DMS153 treated with DMSO at 0.1 percent for 48 hours (cell line): ENCODE measurements at regions not wholly inside any gene's neighbourhood (a gene's known extent, or its start where the extent isn't known, plus 50 kb on each side); places are given as distances from the start of the nearest gene placed in this dataset.
"Not testable (repeated sequence)": the region's sequence is repeated elsewhere in the genome, so short reads cannot be mapped to it uniquely, and the experiment has no call there.

ENCODE experiments used
- DNase-seq: peaks from one replicate; lab custom pipeline; 2025; ENCODE audit not compliant: unreplicated experiment; lab: John Stamatoyannopoulos, UW

DNA sequence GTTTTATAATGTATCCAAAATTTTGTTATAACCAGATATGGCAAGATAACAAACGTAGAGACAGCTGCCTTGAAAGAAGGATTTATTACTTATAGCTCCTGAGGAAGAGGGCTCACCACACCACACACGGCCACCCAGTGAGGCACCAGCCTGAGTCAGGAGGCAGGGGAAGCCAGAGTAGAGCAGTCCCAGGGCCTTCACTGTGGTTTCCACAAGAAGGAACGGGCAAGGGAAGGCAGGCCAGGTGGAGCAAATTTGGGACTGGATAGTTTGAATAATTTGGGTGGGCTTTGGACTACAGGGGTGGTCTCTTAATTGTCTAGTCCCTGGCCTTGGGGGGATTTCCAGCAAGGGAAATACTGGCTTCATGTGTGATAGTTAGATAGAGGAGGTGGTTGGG is 72.5 kb downstream of the RRAGC start:
- DNase-seq = no peak

DNA sequence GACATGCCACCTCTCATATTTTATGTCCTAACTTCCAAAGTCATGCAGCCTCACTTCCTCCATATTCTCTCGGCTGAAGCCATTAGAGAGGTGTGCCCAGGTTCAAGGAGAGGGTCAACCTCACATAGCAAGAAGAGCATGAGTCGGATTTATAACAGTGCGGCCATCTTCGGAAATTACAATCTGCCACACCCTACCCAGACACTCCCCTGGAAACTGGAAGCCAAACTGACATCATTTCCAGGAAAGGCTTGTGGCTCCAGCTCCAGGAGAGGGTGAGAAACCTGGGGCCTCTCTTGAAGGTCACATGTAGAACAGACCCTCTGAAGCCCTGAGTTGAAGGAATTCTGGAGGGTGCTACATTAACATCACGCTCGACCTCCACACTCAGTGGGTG is 73.5 kb downstream of the RRAGC start:
- no peak for DNase-seq

DNA sequence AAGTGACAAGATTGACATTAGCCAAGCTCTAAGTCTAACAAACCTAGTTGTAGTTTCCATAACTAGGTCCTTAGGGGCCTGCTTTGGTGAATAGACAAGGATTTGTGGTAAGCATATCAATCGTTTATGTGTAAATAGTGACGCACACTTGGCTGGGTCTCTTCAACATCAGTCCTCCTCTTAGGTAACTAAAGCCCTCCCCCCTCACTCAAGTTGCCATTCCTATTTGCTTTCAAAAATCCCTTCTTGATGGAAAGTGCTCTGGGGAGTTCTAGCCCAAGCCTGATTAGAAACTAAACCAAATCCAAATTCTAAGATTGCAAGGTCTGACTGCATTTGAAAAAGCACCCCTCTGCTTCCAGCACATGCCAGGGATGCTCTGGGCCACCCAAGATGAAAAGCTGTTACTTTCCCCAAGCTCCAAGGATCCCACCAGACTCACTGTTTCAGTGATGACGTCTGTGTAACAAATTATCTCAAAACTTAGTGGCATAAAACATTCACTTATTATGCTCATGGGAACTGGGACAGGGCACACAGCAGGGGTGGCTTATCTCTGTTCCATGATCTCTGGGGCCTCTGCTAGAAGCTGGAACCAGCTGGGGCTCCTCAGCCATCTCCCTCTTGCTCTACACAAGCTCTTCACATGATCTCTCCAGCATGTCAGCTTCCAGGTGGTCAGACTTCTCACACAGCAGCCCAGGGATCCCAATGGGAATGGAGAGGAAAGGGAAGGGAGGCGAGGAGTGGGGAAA is 74.1 kb downstream of the RRAGC start:
- no peak for DNase-seq

DNA sequence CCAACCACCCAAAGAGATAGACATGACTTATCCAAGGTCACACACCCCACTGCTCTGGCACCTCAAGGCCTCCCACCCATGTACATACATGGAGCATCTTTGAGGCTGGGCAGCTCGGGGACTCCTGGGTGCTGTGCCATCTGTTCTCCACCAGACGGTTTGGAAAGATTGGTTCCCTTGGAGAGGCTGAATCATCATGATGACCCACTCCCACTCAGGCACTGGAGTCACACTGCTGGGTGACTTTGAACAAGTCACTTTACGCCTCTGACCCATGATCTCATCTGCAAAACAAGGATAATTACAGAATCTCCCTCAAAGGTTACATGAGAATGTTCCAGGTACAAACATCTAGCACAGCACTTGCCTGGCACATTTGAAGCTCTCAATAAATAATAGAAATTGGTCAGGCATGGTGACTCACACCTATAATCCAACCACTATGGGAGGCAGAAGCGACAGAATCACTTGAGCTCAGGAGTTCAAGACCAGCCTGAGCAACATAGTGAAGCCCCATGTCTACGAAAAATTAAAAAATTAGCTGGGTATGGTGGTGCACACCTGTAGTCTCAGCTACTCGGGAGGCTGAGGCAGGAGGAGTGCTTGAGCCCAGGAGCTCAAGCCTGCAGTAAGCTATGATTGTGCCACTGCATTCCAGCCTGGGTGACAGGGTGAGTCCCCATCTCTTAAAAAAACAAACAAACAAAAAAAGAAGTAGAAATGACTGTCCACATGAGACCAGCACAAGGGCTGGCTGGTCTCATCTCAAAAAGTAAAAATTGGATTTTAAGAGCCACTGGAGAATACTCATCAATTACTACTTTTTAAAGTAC is 74.9 kb downstream of the RRAGC start:
- DNase-seq = no peak

DNA sequence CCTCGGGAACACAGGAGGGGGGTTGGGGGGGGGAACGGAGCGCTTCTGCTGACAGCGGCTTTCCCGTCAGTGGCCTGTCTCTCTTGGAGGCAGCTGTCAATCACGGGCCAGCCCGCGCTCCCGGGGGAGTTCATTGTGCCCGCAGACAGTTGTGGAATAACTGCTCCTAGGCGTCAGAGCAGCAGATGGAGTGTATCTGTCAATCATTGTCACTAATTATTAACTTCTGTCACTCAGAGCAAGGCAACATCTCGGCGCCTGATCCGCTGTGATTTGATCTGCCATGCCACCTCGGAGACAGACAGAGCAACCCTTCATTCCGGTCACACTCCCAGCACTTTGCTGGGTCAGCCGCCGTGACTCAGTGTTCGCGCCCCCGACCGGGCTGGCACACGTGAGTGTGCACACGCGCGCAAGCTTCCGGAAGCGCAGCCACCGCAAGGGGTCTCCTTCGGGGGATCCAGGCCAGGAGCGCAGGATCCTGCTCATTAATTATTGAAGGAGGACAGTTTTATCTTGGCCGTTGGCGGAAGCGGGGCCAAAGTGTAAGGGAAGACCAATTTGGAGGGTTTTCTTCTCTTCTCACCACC is 75.8 kb downstream of the RRAGC start:
- no peak for DNase-seq

DNA sequence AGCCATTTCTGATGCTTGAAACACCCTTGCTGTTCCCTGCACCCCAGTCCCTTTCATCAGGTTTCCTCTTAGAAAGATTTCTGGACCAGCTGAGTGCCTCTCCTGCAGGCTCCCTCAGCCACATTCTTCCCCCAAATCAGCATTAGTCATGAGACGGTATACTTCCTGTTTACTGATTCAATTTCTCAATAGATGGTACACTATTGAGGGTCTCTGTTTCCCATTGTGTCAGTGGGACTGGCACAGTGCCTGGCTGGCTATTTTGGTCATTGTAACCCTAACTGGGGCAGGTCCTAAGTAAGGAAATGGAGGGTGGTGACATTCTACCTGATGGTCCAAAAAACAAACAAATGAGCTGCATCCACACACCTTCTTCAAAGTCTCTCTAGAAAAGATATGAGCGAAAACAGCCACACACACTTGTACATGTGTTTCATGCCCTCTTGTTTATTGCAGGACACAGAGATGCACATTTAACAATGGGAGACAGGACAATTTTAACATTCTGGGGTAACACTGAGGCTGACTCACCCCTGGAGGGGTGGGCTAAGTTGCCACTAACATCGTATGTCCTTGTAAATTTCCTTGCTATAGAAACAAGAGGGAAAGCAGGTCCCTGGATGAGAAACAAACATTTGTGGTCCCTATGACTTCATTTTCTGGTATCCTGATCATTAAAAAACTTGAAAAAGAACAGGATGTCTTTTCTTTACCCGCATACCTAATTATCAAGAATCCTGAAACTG is 77.5 kb downstream of the RRAGC start:
- DNase-seq = no peak

DNA sequence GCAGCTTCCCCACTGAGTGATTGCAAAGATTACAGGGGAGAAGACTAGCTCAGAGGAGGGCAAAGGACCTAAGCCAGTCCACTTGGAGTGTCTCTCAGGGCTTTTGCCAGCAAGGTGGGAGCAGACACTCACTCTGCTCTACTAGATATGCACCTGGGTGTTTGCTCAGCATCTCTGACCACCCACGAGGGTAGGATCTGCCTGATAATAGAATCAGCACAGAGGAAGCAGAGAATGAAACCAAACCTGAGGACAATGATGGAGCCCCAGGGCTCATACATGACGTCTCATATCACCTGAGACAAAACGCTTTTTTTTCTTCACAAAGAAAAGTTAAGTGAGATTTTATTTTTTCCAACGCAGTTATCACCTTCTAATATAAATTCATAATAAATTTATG is 79.4 kb downstream of the RRAGC start:
- no peak for DNase-seq

DNA sequence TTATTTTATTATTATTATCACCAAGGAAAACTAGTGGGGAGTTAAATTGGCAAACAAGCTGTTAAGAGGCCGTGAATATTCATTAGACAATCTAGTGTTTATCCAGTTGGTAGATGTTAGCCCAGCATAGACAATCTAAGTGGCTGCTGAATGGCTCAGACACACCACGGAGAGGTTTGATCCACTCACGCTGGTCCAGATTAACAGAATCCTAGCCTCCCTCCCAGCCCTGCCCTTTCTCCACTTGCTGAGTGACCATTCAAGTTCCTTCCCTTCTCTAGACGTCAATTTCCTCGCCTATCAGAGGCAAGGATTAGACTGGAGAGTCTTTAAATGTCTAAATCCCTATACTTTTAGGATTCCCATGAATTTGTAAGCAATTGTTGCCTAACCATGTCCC is 80.1 kb downstream of the RRAGC start:
- DNase-seq = no peak

DNA sequence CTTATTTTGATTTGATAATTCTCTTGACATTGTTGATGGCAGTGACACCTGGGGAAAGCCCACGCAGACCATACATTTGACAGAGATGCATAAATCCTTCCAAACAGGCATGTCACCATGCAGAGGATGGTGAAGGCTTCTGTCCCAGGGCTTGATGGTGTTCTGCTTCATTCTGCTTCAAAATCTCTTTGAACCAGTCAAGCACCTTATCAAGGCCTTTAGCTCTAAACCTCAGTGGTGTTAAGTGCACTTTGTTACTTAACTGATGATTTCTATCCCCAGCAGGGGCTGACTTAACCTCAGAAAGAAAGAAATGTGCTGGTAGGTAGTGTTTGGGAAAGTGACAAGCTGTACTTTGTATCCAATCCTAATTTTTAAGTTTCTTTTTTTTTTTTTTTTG is 81.1 kb downstream of the RRAGC start:
- no peak for DNase-seq

DNA sequence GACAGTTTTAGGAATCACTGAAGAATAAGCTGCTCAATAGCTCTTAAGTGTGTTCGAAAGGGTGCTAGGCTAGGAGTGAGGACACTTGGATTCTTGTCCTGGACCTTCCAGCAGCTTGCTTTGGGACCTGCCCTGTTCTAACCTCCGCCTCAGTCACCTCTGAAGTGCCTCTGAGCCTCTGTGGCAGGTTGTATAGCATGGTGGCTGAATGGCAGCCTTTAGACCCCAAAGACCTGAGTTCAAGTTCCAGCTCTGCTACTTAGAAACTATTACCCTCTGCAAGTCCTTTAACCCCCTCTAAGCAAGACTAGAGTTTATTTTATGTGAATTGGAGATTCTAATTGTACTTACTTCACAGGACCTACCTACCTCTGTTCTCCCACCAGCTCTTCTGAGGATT is 81.5 kb downstream of the RRAGC start:
- no peak for DNase-seq

DNA sequence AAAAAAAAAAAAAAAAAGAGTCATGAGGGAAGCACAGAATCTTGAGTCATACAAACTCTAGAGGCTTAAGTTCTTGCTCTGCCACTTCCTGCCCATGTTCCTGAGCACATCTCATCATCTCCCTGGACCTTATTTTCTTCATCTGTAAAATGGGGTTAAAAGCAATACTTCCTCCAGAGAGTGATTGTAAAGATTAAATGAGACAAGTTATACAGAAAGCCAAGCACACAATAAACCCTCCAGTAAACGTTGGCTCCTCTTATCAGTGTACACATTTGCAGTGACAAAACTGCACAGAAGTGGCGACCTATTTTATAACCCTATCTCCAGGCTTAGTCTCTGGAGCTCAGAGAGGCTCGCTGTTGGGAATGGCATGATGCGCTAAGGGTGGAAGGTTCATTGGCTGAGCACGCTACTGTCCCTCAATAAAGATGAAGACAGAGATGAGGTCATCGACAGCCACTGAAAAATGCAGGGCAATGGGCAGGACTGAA is 82.1 kb downstream of the RRAGC start:
- no peak for DNase-seq

DNA sequence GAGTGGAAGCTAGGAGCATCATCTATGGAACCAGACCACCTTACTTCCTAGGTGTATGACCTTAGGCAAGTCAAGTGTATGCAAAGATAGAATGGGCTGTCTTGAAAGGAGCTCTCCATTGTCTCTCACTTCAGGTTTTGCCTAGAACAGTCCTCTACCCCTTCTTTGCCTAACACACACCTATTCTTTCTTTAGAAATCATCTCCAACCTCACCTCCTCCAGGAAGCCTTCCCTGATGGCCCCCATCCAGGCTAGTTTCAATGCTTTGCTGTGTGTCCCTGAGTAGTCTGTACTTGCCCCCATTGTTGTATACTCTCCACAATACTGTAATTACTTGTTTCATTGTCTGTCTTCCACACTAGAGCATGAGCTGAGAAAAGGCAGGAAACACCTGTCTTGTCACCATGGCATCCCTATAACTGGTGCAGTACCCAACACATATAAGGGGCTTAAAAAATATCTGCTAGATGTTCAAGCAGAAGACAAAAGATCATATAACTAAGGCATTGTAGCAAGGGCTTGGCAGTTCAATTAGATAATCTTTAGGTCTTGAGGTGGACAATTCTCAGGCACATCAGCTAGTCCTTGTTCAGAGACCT is 83.0 kb downstream of the RRAGC start:
- no peak for DNase-seq

DNA sequence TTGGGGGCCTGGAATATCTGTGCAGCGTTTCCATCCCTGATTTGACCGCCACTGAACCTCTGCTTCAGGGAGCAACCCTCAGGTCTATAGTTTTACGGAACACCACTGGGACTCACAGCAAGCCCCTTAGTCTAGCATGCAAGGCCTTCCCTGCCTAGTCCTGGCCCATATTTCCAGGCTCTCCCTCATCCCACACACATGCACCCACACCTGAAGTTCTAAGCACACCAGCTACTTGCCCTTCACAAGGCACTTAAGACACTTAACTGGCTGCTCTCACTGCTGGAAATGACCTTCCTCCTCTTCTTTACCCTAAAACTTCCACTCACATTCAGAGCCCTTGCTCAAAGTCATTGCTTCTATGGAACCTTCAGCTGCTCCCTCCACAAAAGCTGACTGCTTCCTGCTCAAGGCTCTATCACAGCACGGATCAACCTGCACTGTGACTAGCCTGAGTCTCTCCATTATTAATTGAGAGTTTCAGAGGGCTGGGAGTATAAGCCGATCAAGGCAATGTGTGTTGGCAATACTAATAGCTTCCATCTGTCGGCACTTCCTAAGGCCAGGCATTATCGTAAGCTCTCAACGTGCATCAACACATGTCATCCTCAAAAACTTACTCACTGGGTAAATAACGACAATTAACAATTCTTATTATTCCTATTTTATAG is 84.3 kb downstream of the RRAGC start:
- DNase-seq = no peak

DNA sequence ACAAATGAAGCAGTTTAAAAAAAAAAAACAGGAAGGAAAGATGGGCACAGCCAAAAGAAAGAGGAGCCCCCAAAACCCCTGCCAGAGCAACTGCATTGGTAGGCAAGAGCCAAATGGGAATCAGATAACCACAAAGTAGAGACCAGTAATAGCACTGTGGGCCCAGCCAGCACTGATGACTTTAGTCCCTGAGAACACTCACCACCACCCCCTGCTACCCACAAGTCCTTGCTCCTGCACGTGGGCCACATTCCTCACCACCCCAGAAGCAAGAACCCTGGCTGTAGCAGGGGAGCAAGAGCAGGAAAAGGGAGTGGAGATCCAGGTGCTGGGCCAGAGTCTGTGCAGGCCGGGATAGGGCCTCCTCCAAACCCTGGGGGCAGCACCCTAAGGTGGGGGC is 86.1 kb downstream of the RRAGC start:
- DNase-seq = no peak

DNA sequence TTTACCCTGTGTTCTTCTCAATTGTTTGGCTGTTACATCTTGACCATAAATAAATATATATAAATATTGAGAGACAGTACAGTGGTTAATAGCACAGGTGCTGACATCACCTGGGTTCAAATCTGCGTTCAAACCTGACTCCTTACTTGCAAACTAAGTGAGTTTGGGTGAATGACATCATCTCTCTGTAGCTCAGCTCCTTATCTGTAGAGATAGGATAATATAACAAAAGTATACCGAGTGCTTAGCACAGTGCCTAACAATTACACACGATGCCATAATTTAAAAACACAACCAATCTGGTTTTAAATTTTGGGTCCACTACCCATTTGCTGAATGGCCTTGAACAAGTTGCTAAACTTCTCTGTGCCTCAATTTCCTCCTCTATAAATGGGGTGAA is 86.6 kb downstream of the RRAGC start:
- no peak for DNase-seq

DNA sequence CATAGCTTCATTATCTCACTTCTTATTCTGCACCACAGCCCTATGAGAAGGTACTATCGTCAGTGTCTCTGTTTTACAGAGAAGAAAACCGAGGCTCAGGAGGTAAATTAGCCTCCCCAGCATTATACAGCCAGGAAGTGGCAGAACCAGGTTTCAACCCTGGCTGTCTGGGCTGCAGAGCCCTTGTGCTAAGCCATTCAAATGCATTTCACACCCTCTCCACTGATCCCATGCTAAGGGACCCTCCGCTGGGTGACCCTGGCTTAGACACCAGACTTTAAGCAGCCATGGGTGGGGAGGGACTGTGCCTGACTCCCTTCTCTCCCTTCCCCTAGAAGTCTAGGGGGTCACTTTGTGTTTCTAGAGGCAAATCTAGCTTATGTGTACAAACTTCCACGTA is 87.5 kb downstream of the RRAGC start:
- no peak for DNase-seq

DNA sequence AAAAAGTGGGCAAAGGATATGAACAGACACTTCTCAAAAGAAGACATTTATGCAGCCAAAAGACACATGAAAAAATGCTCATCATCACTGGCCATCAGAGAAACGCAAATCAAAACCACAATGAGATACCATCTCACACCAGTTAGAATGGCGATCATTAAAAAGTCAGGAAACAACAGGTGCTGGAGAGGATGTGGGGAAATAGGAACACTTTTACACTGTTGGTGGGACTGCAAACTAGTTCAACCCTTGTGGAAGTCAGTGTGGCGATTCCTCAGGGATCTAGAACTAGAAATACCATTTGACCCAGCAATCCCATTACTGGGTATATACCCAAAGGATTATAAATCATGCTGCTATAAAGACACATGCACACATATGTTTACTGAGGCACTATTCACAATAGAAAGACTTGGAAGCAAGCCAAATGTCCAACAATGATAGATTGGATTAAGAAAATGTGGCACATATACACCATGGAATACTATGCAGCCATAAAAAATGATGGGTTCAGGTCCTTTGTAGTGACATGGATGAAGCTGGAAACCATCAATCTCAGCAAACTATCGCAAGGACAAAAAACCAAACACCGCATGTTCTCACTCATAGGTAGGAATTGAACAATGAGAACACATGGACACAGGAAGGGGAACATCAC is 88.9 kb downstream of the RRAGC start:
- DNase-seq = not testable (repeated sequence)

DNA sequence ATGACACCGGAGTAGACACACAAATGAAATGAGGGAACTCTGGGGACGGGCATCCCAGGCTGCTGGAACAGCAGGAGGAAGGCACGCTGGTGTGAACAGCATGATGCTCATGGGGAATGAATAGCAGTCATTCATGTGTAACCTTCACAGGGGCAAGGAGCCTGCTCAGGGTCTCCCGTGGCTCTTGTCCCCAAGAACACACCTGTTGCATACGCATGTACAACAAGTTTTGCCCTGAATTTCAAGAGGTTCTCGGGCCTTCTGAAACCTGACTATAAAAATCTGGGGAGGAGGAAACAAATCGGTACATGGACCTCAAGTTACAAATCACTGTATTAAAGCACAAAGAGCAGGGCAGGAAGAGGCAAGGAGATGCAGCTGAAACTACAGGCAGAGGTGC is 93.4 kb downstream of the RRAGC start:
- no peak for DNase-seq

DNA sequence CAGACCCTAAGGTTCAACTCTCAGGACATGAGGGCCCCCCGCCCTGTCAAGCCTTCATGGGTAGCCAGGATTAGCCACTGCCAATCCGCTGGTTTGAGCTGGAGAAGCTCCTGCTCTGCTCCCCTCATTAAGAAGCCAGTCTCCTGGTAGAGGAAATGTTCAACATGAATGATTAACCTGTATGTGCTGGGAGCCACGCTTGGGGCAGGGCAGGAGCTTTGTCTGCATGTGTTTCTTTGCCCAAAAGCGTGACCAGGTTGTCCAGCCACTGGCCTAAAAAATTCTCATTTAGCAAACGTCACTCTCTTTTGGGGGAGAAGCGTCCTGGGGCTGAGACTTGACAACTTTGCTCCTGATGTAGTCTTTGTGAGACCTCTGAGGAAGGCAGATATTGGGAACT is 96.5 kb downstream of the RRAGC start:
- no peak for DNase-seq

DNA sequence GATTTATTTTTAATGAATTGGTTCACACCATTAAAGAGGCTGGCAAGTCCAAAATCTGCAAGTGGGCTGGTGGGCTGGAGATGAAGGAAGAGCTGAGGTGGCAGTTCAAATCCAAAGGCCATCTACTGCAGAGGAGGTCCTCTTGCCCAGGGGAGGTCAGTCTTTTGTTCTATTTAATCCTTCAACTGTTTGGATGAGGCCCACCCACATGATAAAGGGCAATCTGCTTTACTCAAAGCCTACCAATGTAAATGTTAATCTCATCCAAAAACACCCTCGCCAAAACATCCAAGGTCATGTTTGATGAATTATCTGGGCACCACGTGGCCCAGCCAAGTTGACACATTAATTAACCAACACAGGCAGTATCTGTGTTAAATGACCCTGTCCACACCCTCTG is 99.0 kb downstream of the RRAGC start:
- DNase-seq = no peak
